Stimulated activated CD8-positive, alpha-beta memory T cell treated with anti-CD3 and anti-CD28 coated beads, Interleukin-12 subunit alpha, Interleukin-12 subunit beta, amount 100 ng/mL, for 24 hours (primary cell): ENCODE measurements at regions not wholly inside any gene's neighbourhood (a gene's known extent, or its start where the extent isn't known, plus 50 kb on each side); places are given as distances from the start of the nearest gene placed in this dataset.
A peak's percentile ranks its signal among the peaks of the same experiment; 100 is the strongest.
"Not testable (repeated sequence)": the region's sequence is repeated elsewhere in the genome, so short reads cannot be mapped to it uniquely, and the experiment has no call there.

Experiments
- DNase-seq: peaks from one replicate; pipeline ENCODE4 v3.0.0-alpha.2; 2020; ENCODE audit errors: extremely low read depth

- no peak for DNase-seq
These were observed 738.6 kb upstream of the GJE1 start for GRCh38 chr6:141394125-141394536.

- no peak for DNase-seq
These were observed 739.2 kb upstream of the GJE1 start for GRCh38 chr6:141393405-141394124.

GRCh38 chr6:141391135-141391534 is 741.6 kb upstream of the GJE1 start:
- DNase-seq: not testable (repeated sequence)

GRCh38 chr6:141388666-141389065 is 744.1 kb upstream of the GJE1 start:
- DNase-seq: no peak

- DNase-seq: no peak
These were observed 762.3 kb upstream of the GJE1 start for GRCh38 chr6:141370438-141370837.

GRCh38 chr6:141366796-141367195 is 765.9 kb upstream of the GJE1 start:
- not testable (repeated sequence) for DNase-seq

- no peak for DNase-seq
These were observed 768.0 kb upstream of the GJE1 start for GRCh38 chr6:141364694-141365093.

- DNase-seq: no peak
These were observed 768.5 kb upstream of the GJE1 start for GRCh38 chr6:141364232-141364631.

GRCh38 chr6:141361559-141361958 is 771.2 kb upstream of the GJE1 start:
- no peak for DNase-seq

GRCh38 chr6:141359953-141360352 is 772.8 kb upstream of the GJE1 start:
- no peak for DNase-seq

GRCh38 chr6:141354191-141354955 is 778.4 kb upstream of the GJE1 start:
- DNase-seq: no peak

GRCh38 chr6:141351721-141352120 is 781.0 kb upstream of the GJE1 start:
- DNase-seq: no peak

- DNase-seq: no peak
These were observed 783.0 kb upstream of the GJE1 start for GRCh38 chr6:141349710-141350109.

- DNase-seq: no peak
These were observed 784.7 kb upstream of the GJE1 start for GRCh38 chr6:141347906-141348492.

GRCh38 chr6:141347086-141347485 is 785.6 kb upstream of the GJE1 start:
- DNase-seq: no peak

- no peak for DNase-seq
These were observed 786.2 kb upstream of the GJE1 start for GRCh38 chr6:141346535-141346934.

GRCh38 chr6:141337191-141337590 is 795.5 kb upstream of the GJE1 start:
- DNase-seq: no peak

- DNase-seq: no peak
These were observed 797.0 kb upstream of the GJE1 start for GRCh38 chr6:141335477-141336273.

- DNase-seq: no peak
These were observed 805.8 kb upstream of the GJE1 start for GRCh38 chr6:141326925-141327324.

GRCh38 chr6:141326426-141326825 is 806.3 kb upstream of the GJE1 start:
- peak; percentile 26 for DNase-seq

GRCh38 chr6:141321493-141322347 is 811.0 kb upstream of the GJE1 start:
- DNase-seq: no peak
